ENCODE measurements at regions not wholly inside any gene's neighbourhood (a gene's known extent, or its start where the extent isn't known, plus 50 kb on each side); places are given as distances from the start of the nearest gene placed in this dataset.
"Not testable (repeated sequence)": the region's sequence is repeated elsewhere in the genome, so short reads cannot be mapped to it uniquely, and the experiment has no call there.

DNA sequence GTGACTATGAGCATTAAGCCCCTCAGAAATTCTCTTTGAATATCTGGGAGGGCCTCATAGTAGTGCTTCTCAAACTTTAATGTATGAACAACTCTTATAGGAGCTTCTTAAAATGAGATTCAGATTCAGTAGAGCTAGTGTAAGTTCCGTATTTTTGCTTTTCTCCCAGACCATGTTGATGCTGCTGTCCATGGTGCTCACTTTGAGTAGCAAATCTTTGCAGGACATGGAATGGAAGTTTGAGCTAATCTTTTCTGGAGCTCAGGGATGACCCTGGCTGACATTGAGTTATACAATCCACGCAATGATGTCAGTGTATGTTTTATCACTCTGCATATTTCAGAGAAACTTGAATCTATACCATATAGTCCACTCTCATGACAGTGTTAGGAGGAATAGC, 134.2 kb downstream of the OTOL1 start:
- H3K4me1 Mint-ChIP-seq, result no peaks in the 10 kb centered on the region

GRCh38 chr3:161631536-161631935, 134.9 kb downstream of the OTOL1 start:
- H3K9me3 Mint-ChIP-seq, result peaks cover 0 to 22% (median 2%) of the 10 kb centered on the region in 9 donors
- ATAC-seq (no peak), DNase-seq (no peak)
- no peaks in the 10 kb centered on the region for H3K36me3 Mint-ChIP-seq
- H3K4me3 Mint-ChIP-seq, result no peak overlapping the region
- H3K4me1 Mint-ChIP-seq, result no peaks in the 10 kb centered on the region
- no peak overlapping the region for H3K27ac Mint-ChIP-seq
- H3K27me3 Mint-ChIP-seq, result peaks cover 0 to 3% (median 0%) of the 10 kb centered on the region in 5 donors
- POLR2A ChIA-PET, result no interaction called here

More for the DNA sequence above, 134.2 kb downstream of the OTOL1 start:
- H3K4me3 Mint-ChIP-seq, result no peak overlapping the region
- peaks cover 0 to 20% (median 2%) of the 10 kb centered on the region in 9 donors for H3K9me3 Mint-ChIP-seq
- DNase-seq (no peak), ATAC-seq (no peak)
- H3K27me3 Mint-ChIP-seq, result peaks cover 0 to 3% (median 0%) of the 10 kb centered on the region in 5 donors
- H3K36me3 Mint-ChIP-seq, result no peaks in the 10 kb centered on the region
- H3K27ac Mint-ChIP-seq, result no peak overlapping the region
- POLR2A ChIA-PET, result no interaction called here

DNA sequence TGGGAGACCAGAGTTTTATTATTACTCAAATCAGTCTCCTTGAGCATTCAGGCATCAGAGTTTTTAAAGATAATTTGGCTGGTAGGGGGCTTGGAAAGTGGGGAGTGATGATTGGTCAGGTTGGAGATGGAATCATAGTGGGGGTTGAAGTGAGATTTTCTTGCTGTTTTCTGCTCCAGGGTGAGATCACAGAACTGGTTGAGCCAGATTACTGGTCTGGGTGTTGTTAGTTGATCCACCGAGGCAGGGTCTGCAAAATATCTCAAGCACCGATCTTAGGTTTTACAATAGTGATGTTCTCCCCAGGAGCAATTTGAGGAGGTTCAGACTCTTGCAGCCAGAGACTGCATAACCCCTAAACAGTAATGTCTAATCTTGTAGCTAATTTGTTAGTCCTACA, 141.0 kb downstream of the OTOL1 start:
- no peak for ATAC-seq
- POLR2A ChIA-PET, result no interaction called here
- no peak for DNase-seq
- Mint-ChIP-seq H3K4me3 (no peak overlapping the region), H3K27me3 (peaks cover 0 to 5% (median 1%) of the 10 kb centered on the region in 5 donors), H3K9me3 (peaks cover 0 to 13% (median 0%) of the 10 kb centered on the region in 9 donors), H3K27ac (no peak overlapping the region), H3K4me1 (no peaks in the 10 kb centered on the region), H3K36me3 (no peaks in the 10 kb centered on the region)

- peaks cover 0 to 16% (median 0%) of the 10 kb centered on the region in 9 donors for H3K9me3 Mint-ChIP-seq
- H3K4me3 Mint-ChIP-seq, H3K4me1 Mint-ChIP-seq, ATAC-seq, H3K36me3 Mint-ChIP-seq, DNase-seq, POLR2A ChIA-PET, H3K27ac Mint-ChIP-seq, H3K27me3 Mint-ChIP-seq: not testable (repeated sequence)
These were observed 142.5 kb downstream of the OTOL1 start for GRCh38 chr3:161639095-161639494.

DNA sequence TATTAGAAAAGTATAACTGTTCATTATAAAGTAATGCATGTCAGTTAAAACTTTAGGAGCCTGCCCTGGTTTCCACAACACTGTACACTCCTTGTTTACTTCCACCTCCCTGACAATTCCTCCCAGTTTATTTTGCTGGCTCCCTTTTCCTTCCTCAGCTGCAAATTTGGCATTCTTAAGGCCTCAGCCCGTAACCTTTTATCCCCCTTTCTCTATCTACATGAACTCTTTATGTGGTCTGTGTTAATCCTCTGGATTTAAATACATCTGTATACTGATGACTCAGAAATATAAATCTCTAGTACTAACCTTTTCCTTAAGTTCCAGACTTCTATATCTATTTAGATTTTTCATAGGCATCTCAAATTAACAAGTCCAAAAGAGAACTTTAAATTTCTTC, 143.6 kb downstream of the OTOL1 start:
- H3K4me1 Mint-ChIP-seq, result no peaks in the 10 kb centered on the region
- POLR2A ChIA-PET, result no interaction called here
- H3K27me3 Mint-ChIP-seq, result peaks cover 0 to 6% (median 0%) of the 10 kb centered on the region in 5 donors
- no peaks in the 10 kb centered on the region for H3K36me3 Mint-ChIP-seq
- peaks cover 0 to 12% (median 0%) of the 10 kb centered on the region in 9 donors for H3K9me3 Mint-ChIP-seq
- no peak for DNase-seq
- H3K4me3 Mint-ChIP-seq, result no peak overlapping the region
- H3K27ac Mint-ChIP-seq, result no peak overlapping the region
- ATAC-seq, result no peak

- ATAC-seq, result no peak
- Mint-ChIP-seq H3K9me3 (peaks cover 0 to 5% (median 0%) of the 10 kb centered on the region in 9 donors), H3K36me3 (no peaks in the 10 kb centered on the region), H3K27ac (no peak overlapping the region), H3K27me3 (peaks cover 0 to 6% (median 0%) of the 10 kb centered on the region in 5 donors), H3K4me3 (no peak overlapping the region), H3K4me1 (no peaks in the 10 kb centered on the region)
- no peak for DNase-seq
- POLR2A ChIA-PET, result no interaction called here
These were observed 144.7 kb downstream of the OTOL1 start for GRCh38 chr3:161641287-161641686.

DNA sequence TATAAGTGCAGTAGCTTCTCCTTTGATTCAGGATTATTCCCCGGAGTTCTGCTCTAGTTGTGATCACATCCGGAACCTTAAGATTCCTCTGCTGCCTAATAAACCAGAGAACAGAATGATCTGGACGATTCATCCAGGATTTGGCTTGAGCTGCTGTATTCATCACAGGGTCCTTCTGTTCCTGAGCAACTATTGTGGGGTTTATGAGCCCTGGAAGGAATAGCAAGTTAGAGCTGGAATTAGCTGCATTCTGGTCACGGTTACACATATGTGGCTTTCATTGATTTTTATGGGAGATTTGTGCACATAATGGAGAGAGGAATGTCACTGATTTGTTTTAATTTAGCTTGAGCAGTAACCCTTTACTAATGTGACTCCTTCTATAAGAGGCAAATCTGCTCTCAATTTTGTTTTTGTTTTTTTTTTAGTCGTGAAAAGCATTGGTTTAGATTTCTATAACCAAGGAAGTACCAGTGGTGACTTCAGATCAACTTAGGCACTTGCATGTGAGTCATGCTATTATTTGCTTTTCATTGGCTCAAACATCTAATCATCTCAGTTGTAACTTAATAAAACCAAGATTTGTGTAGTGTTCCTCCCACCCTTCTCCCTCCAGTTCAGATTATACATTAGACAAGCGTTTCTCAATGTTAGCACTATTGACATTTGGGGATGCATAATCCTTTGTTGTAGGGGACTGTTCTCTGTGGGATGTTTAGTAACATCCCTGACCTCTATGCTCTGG, 148.5 kb downstream of the OTOL1 start:
- DNase-seq (no peak), ATAC-seq (no peak)
- Mint-ChIP-seq H3K36me3 (no peaks in the 10 kb centered on the region), H3K4me3 (no peak overlapping the region), H3K9me3 (peaks cover 0 to 5% (median 0%) of the 10 kb centered on the region in 9 donors), H3K27ac (no peak overlapping the region), H3K4me1 (no peaks in the 10 kb centered on the region), H3K27me3 (peaks cover 0 to 6% (median 0%) of the 10 kb centered on the region in 5 donors)
- POLR2A ChIA-PET, result no interaction called here

DNA sequence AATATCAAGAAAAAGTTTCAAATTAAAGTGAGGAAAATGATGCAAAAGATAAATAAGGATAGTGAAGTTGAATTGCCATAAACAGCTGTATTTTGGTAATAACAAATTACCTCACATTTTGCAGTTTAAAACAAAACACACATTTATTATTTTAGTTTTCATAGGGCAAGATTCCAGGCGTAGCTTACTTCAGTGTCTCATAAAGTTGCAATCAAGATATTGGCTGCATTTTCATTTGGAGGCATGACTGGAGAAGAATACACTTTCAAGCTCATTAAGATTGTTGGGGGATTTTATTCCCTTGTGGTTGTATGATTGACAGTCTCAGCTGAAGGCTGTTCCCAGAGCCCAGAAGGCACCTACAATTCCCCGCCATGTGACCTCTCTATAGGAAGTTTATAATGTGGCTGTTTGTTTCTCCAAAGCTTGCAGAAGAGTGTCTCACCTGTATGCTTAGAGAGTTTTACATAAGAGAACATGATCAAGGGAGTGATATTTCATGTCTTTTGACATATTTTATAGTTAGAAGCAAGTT, 151.4 kb downstream of the OTOL1 start:
- ATAC-seq (no peak), DNase-seq (no peak)
- Mint-ChIP-seq H3K4me3 (no peak overlapping the region), H3K4me1 (no peaks in the 10 kb centered on the region), H3K27ac (no peak overlapping the region), H3K36me3 (no peaks in the 10 kb centered on the region), H3K9me3 (peaks cover 0 to 10% (median 2%) of the 10 kb centered on the region in 9 donors), H3K27me3 (peaks cover 0 to under 1% (median 0%) of the 10 kb centered on the region in 5 donors)
- POLR2A ChIA-PET, result no interaction called here

DNA sequence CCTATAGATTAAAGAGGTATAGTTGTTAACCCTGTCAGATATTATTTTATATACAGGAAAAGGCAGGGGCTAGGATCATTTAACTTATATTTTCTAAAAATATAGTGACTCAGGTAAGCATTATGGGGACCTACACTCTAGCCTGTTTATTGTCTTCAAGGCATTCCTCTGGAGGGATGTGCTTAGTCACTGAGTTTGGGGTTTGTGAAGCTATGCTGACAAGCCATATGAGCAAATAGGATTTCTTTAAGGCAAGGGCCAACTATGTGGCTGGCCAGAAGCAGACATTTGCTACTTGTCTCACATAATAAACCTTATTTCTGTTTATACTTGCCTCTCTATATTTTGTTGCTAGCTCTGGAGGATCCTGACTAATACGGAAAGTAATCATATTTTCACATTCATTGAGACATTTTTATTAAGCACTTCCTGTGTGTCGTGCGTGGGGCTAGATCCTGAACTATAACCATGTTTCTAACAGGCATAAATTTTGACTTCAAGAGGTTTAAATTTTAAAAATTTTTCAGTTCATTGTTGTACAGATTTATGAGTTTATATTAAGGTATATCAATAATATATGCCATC, 153.4 kb downstream of the OTOL1 start:
- Mint-ChIP-seq H3K9me3 (peaks cover 0 to 20% (median 3%) of the 10 kb centered on the region in 9 donors), H3K27me3 (no peaks in the 10 kb centered on the region), H3K36me3 (no peaks in the 10 kb centered on the region), H3K27ac (no peak overlapping the region), H3K4me1 (no peaks in the 10 kb centered on the region), H3K4me3 (no peak overlapping the region)
- DNase-seq, result no peak
- ATAC-seq, result no peak
- POLR2A ChIA-PET, result no interaction called here

DNA sequence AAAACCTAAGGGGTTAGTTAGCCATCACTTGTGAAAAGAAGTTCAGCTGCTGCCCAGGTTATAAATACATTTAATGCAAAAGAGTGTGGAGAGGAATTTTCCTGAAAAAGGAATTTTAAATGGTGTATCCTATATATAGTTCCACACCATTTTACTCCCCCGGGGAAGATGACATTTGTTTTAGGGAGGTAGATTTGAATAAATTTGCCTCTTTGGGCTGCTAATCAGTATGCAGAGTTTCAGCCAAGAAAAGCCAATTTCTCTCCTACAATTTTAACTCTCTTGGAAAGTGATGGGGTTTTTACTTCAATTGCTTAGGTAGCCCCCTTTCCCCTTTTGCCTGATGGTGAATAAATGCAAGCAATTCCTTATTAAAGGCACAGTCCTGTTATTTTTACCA, 161.2 kb downstream of the OTOL1 start:
- H3K4me3 Mint-ChIP-seq, result no peak overlapping the region
- POLR2A ChIA-PET, result no interaction called here
- no peaks in the 10 kb centered on the region for H3K36me3 Mint-ChIP-seq
- H3K27ac Mint-ChIP-seq, result no peak overlapping the region
- ATAC-seq, result no peak
- no peak for DNase-seq
- no peaks in the 10 kb centered on the region for H3K27me3 Mint-ChIP-seq
- H3K9me3 Mint-ChIP-seq, result peaks cover 0 to 17% (median 4%) of the 10 kb centered on the region in 9 donors
- no peaks in the 10 kb centered on the region for H3K4me1 Mint-ChIP-seq

GRCh38 chr3:161671141-161671540, 174.5 kb downstream of the OTOL1 start:
- Mint-ChIP-seq H3K9me3 (peaks cover 0 to 16% (median 6%) of the 10 kb centered on the region in 9 donors), H3K27ac (no peak overlapping the region), H3K4me1 (no peaks in the 10 kb centered on the region), H3K27me3 (no peaks in the 10 kb centered on the region), H3K36me3 (peaks cover 0 to 11% (median 0%) of the 10 kb centered on the region in 3 donors), H3K4me3 (no peak overlapping the region)
- POLR2A ChIA-PET, result no interaction called here
- DNase-seq, result no peak
- ATAC-seq, result no peak

DNA sequence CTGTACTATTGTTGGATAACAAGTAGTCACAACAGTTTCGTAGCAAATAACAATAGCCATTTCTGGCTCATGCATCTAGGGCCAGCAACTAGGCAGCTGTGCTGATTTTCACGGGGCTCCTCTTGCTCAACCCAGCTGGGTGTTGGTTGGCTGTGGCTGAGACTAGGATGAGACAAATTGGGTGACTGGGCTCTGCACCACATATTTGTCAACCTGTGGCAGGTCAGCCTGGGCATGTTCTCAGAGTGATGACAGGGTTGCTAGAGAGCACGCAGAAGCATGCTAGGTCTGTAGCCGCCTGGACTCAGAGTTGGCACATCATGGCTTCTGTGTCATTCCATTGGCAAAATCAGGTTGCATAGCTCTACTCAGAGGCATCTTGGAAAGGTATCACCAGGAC, 175.9 kb downstream of the OTOL1 start:
- H3K27ac Mint-ChIP-seq, result no peak overlapping the region
- H3K9me3 Mint-ChIP-seq, result peaks cover 0 to 16% (median 6%) of the 10 kb centered on the region in 9 donors
- POLR2A ChIA-PET, result no interaction called here
- DNase-seq (no peak), ATAC-seq (no peak)
- H3K36me3 Mint-ChIP-seq, result peaks cover 0 to 11% (median 0%) of the 10 kb centered on the region in 3 donors
- H3K4me1 Mint-ChIP-seq, result no peaks in the 10 kb centered on the region
- no peak overlapping the region for H3K4me3 Mint-ChIP-seq
- H3K27me3 Mint-ChIP-seq, result no peaks in the 10 kb centered on the region

- no peak overlapping the region for H3K27ac Mint-ChIP-seq
- H3K27me3 Mint-ChIP-seq, result no peaks in the 10 kb centered on the region
- POLR2A ChIA-PET, result no interaction called here
These were observed 177.3 kb downstream of the OTOL1 start for GRCh38 chr3:161673866-161674265.

More at GRCh38 chr3:161673866-161674265, 177.3 kb downstream of the OTOL1 start:
- peaks cover 0 to 16% (median 6%) of the 10 kb centered on the region in 9 donors for H3K9me3 Mint-ChIP-seq
- no peak for ATAC-seq
- H3K36me3 Mint-ChIP-seq, result peaks cover 0 to 11% (median 0%) of the 10 kb centered on the region in 3 donors
- no peaks in the 10 kb centered on the region for H3K4me1 Mint-ChIP-seq
- no peak for DNase-seq
- H3K4me3 Mint-ChIP-seq, result no peak overlapping the region

Measured in naive thymus-derived CD8-positive, alpha-beta T cell (primary cell).